HG03457 (cell line): ENCODE measurements at regions not wholly inside any gene's neighbourhood (a gene's known extent, or its start where the extent isn't known, plus 50 kb on each side); places are given as distances from the start of the nearest gene placed in this dataset.
"Not testable (repeated sequence)": the region's sequence is repeated elsewhere in the genome, so short reads cannot be mapped to it uniquely, and the experiment has no call there.

Experiments
- ATAC-seq: cut with Tn5 transposase; IDR thresholded peaks from one replicate; pipeline ENCODE4 v1.9.1; 2021; ENCODE audit warnings: moderate number of reproducible peaks; ENCODE audit not compliant: unreplicated experiment

- ATAC-seq: no peak
These were observed 428.4 kb downstream of the CSNK1G3 start for GRCh38 chr5:123940416-123940815.

- ATAC-seq: no peak
These were observed 425.3 kb downstream of the CSNK1G3 start for GRCh38 chr5:123937230-123937629.

GRCh38 chr5:123936548-123936947 lies 424.6 kb downstream of the CSNK1G3 start:
- no peak for ATAC-seq

GRCh38 chr5:123933812-123934211 lies 421.8 kb downstream of the CSNK1G3 start:
- ATAC-seq: not testable (repeated sequence)

- no peak for ATAC-seq
These were observed 417.1 kb downstream of the CSNK1G3 start for GRCh38 chr5:123929055-123929474.

GRCh38 chr5:123928401-123928800 lies 416.4 kb downstream of the CSNK1G3 start:
- no peak for ATAC-seq

GRCh38 chr5:123921193-123921592 lies 409.2 kb downstream of the CSNK1G3 start:
- ATAC-seq: no peak

- no peak for ATAC-seq
These were observed 404.6 kb downstream of the CSNK1G3 start for GRCh38 chr5:123916345-123917121.

GRCh38 chr5:123914333-123914732 lies 402.4 kb downstream of the CSNK1G3 start:
- no peak for ATAC-seq

- ATAC-seq: no peak
These were observed 395.4 kb downstream of the CSNK1G3 start for GRCh38 chr5:123907349-123907748.

GRCh38 chr5:123906698-123907295 lies 394.8 kb downstream of the CSNK1G3 start:
- no peak for ATAC-seq

- no peak for ATAC-seq
These were observed 373.1 kb downstream of the CSNK1G3 start for GRCh38 chr5:123885081-123885480.

GRCh38 chr5:123882965-123883345 lies 371.0 kb downstream of the CSNK1G3 start:
- no peak for ATAC-seq

- no peak for ATAC-seq
These were observed 370.5 kb downstream of the CSNK1G3 start for GRCh38 chr5:123882319-123882964.

- ATAC-seq: no peak
These were observed 369.8 kb downstream of the CSNK1G3 start for GRCh38 chr5:123881759-123882244.

GRCh38 chr5:123880875-123881274 lies 368.9 kb downstream of the CSNK1G3 start:
- ATAC-seq: no peak

GRCh38 chr5:123879071-123879470 lies 367.1 kb downstream of the CSNK1G3 start:
- ATAC-seq: no peak

GRCh38 chr5:123876276-123876790 lies 364.4 kb downstream of the CSNK1G3 start:
- no peak for ATAC-seq

- ATAC-seq: no peak
These were observed 363.7 kb downstream of the CSNK1G3 start for GRCh38 chr5:123875561-123876275.

GRCh38 chr5:123874600-123875201 lies 362.7 kb downstream of the CSNK1G3 start:
- no peak for ATAC-seq

- ATAC-seq: no peak
These were observed 361.9 kb downstream of the CSNK1G3 start for GRCh38 chr5:123873846-123874245.
